ENCODE measurements at regions not wholly inside any gene's neighbourhood (a gene's known extent, or its start where the extent isn't known, plus 50 kb on each side); places are given as distances from the start of the nearest gene placed in this dataset.

GRCh38 chr17:56681561-56682266 lies 88.2 kb downstream of the NOG start:
- Histone ChIP-seq H3K4me3 (ENCODE audit: control extremely low read depth in 1 of 5, extremely low read depth in 1 of 5, insufficient read depth in 1 of 5, low read depth in 2 of 5, low read length in 4 of 5) (no peak overlapping the region), H3K9me3 (ENCODE audit: control extremely low read depth in 1 of 3, control insufficient read depth in 2 of 3, insufficient read depth in 1 of 3, low read length in 2 of 3) (peaks cover 0 to 4% (median 0%) of the 10 kb centered on the region in 3 donors), H3K27me3 (replicated peaks in 1 of 4; ENCODE audit: control extremely low read depth in 1 of 4, control insufficient read depth in 3 of 4, insufficient read depth in 4 of 4, low read length in 3 of 4) (peaks cover 0 to 37% (median 20%) of the 10 kb centered on the region in 4 experiments), H4K20me1 (ENCODE audit: control insufficient read depth, insufficient read depth, low read length, poor library complexity, severe bottlenecking) (no peaks in the 10 kb centered on the region), H2AFZ (ENCODE audit: insufficient read depth, low read depth, low read length, poor library complexity, severe bottlenecking) (no peak overlapping the region), H3K4me2 (replicated peaks; ENCODE audit: low read depth, low read length, poor library complexity, severe bottlenecking) (no peak overlapping the region), H3K9ac (ENCODE audit: low read length) (no peak overlapping the region), H3K36me3 (replicated peaks in 1 of 2; ENCODE audit: control extremely low read depth in 1 of 2, control insufficient read depth in 1 of 2, extremely low read depth in 1 of 2, insufficient read depth in 2 of 2, low read length in 1 of 2) (no peaks in the 10 kb centered on the region), H3K27ac (ENCODE audit: low read length in 2 of 2) (no peak overlapping the region), H3K4me1 (ENCODE audit: control insufficient read depth in 2 of 2, insufficient read depth in 2 of 2, low read length in 2 of 2) (peaks cover 8 to 9% of the 10 kb centered on the region in 2 donors), H3K79me2 (ENCODE audit: control insufficient read depth, insufficient read depth, low read length) (no peaks in the 10 kb centered on the region)
- intact Hi-C loops (cut with micrococcal nuclease), result no loop called here
- H3K9me3 Mint-ChIP-seq (ENCODE audit: insufficient read depth), result no peaks in the 10 kb centered on the region
- no peak for TF ChIP-seq EZH2 (IDR thresholded peaks at IDR 0.05; ENCODE audit: borderline replicate concordance, insufficient read depth, low read depth, low read length, poor library complexity, severe bottlenecking)
- TF ChIP-seq, protein P1, sequence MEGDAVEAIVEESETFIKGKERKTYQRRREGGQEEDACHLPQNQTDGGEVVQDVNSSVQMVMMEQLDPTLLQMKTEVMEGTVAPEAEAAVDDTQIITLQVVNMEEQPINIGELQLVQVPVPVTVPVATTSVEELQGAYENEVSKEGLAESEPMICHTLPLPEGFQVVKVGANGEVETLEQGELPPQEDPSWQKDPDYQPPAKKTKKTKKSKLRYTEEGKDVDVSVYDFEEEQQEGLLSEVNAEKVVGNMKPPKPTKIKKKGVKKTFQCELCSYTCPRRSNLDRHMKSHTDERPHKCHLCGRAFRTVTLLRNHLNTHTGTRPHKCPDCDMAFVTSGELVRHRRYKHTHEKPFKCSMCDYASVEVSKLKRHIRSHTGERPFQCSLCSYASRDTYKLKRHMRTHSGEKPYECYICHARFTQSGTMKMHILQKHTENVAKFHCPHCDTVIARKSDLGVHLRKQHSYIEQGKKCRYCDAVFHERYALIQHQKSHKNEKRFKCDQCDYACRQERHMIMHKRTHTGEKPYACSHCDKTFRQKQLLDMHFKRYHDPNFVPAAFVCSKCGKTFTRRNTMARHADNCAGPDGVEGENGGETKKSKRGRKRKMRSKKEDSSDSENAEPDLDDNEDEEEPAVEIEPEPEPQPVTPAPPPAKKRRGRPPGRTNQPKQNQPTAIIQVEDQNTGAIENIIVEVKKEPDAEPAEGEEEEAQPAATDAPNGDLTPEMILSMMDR (IDR thresholded peaks at IDR 0.05), result no peak
- H3K4me1 Mint-ChIP-seq, result peaks cover 8% of the 10 kb centered on the region
- H3K27ac Mint-ChIP-seq, result no peak overlapping the region
- peaks cover 40% of the 10 kb centered on the region for H3K27me3 Mint-ChIP-seq
- DNase-seq (no peak), ATAC-seq (ENCODE audit: low read depth) (no peak)
- WGBS (ENCODE audit: insufficient coverage), result 10% methylated on average over 3 of the region's 3 CpGs
- CTCF ChIA-PET, result interaction anchor here (1.0 kb wide), 1 partner anchor 36 kb away, joined by 3 read pairs; no protein-coding TSS in a partner anchor
- POLR2A ChIA-PET, result no interaction called here
- H3K4me3 Mint-ChIP-seq, result no peak overlapping the region

DNA sequence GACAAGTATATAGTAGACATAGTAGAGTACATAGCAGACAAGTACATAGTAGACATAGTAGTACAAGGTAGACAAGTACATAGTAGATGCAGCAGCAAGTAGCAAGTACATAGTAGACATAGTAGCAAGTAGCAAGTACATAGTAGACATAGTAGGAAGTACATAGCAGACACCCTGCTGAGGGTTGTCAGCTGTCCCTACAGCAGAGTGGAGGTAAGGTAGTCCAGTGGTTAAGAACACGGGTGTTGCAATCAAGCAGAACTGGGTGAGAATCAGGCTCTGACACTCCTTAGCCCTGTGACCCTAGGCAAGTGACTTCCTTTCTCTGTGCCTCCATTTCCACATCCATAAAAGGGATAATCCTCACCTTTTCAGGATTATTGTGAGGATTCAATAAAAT lies 94.7 kb downstream of the NOG start:
- DNase-seq, result no peak
- no peak overlapping the region for H3K9ac ChIP-seq (ENCODE audit: low read length)
- no peaks in the 10 kb centered on the region for H3K4me1 ChIP-seq (ENCODE audit: control insufficient read depth in 2 of 2, insufficient read depth in 2 of 2, low read length in 2 of 2)
- POLR2A ChIA-PET, result no interaction called here
- H3K4me3 ChIP-seq (ENCODE audit: control extremely low read depth in 1 of 5, extremely low read depth in 1 of 5, insufficient read depth in 1 of 5, low read depth in 2 of 5, low read length in 4 of 5), result no peak overlapping the region
- no peaks in the 10 kb centered on the region for H4K20me1 ChIP-seq (ENCODE audit: control insufficient read depth, insufficient read depth, low read length, poor library complexity, severe bottlenecking)
- no peaks in the 10 kb centered on the region for H3K9me3 Mint-ChIP-seq (ENCODE audit: insufficient read depth)
- peaks cover 23% of the 10 kb centered on the region for H3K27me3 Mint-ChIP-seq
- H3K4me3 Mint-ChIP-seq, result no peak overlapping the region
- H3K79me2 ChIP-seq (ENCODE audit: control insufficient read depth, insufficient read depth, low read length), result no peaks in the 10 kb centered on the region
- no peak overlapping the region for H3K4me2 ChIP-seq (replicated peaks; ENCODE audit: low read depth, low read length, poor library complexity, severe bottlenecking)
- H3K4me1 Mint-ChIP-seq, result no peaks in the 10 kb centered on the region
- no peak for ATAC-seq (ENCODE audit: low read depth)
- H3K27ac Mint-ChIP-seq, result no peak overlapping the region
- no peak for TF ChIP-seq EZH2 (IDR thresholded peaks at IDR 0.05; ENCODE audit: borderline replicate concordance, insufficient read depth, low read depth, low read length, poor library complexity, severe bottlenecking)
- TF ChIP-seq, protein P1 (IDR thresholded peaks at IDR 0.05), result no peak
- peaks cover 0 to 5% (median 0%) of the 10 kb centered on the region in 3 donors for H3K9me3 ChIP-seq (ENCODE audit: control extremely low read depth in 1 of 3, control insufficient read depth in 2 of 3, insufficient read depth in 1 of 3, low read length in 2 of 3)
- intact Hi-C loops (cut with micrococcal nuclease), result no loop called here
- 100% methylated on average over 1 of the region's 1 CpG for WGBS (ENCODE audit: insufficient coverage)
- peaks cover 0 to 7% (median 4%) of the 10 kb centered on the region in 4 experiments for H3K27me3 ChIP-seq (replicated peaks in 1 of 4; ENCODE audit: control extremely low read depth in 1 of 4, control insufficient read depth in 3 of 4, insufficient read depth in 4 of 4, low read length in 3 of 4)
- CTCF ChIA-PET, result no interaction called here
- no peak overlapping the region for H3K27ac ChIP-seq (ENCODE audit: low read length in 2 of 2)
- no peaks in the 10 kb centered on the region for H3K36me3 ChIP-seq (replicated peaks in 1 of 2; ENCODE audit: control extremely low read depth in 1 of 2, control insufficient read depth in 1 of 2, extremely low read depth in 1 of 2, insufficient read depth in 2 of 2, low read length in 1 of 2)
- H2AFZ ChIP-seq (ENCODE audit: insufficient read depth, low read depth, low read length, poor library complexity, severe bottlenecking), result no peak overlapping the region

All from B cell (primary cell).